ENCODE measurements at regions not wholly inside any gene's neighbourhood (a gene's known extent, or its start where the extent isn't known, plus 50 kb on each side); places are given as distances from the start of the nearest gene placed in this dataset.

DNA sequence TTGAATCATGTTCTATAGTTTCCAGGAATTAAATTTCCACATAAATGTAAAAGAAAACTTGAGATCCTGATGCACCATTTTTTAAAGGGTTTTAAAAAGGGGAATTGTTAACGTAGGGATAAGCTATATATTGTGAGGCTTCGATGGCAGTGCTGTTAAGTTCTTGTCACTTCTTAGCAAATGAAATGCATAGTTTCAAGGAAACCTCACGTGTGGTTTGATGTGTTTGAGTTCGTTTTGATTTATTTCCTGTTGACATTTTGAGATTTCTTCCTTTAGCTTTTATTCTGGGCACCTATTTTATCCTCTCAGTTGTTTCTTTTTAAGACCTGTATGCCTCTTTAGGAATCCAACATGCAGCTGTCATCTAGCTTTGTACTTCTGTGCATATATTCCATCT lies 301.0 kb downstream of the DOCK8 start:
- peaks cover 4% of the 10 kb centered on the region for H3K36me3 Mint-ChIP-seq (ENCODE audit: low read depth)
- TF ChIP-seq, protein P1, sequence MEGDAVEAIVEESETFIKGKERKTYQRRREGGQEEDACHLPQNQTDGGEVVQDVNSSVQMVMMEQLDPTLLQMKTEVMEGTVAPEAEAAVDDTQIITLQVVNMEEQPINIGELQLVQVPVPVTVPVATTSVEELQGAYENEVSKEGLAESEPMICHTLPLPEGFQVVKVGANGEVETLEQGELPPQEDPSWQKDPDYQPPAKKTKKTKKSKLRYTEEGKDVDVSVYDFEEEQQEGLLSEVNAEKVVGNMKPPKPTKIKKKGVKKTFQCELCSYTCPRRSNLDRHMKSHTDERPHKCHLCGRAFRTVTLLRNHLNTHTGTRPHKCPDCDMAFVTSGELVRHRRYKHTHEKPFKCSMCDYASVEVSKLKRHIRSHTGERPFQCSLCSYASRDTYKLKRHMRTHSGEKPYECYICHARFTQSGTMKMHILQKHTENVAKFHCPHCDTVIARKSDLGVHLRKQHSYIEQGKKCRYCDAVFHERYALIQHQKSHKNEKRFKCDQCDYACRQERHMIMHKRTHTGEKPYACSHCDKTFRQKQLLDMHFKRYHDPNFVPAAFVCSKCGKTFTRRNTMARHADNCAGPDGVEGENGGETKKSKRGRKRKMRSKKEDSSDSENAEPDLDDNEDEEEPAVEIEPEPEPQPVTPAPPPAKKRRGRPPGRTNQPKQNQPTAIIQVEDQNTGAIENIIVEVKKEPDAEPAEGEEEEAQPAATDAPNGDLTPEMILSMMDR (IDR thresholded peaks at IDR 0.05): no peak
- H3K9me3 Mint-ChIP-seq: peaks cover 4% of the 10 kb centered on the region
- ChIA-PET POLR2A (no interaction called here), CTCF (interaction anchor here (1.7 kb wide), 1 partner anchor 11 kb away, joined by 5 read pairs; the partner anchor contains the start of gene KANK1)
- DNase-seq: no peak
- H3K27ac Mint-ChIP-seq: no peak overlapping the region
- ATAC-seq: no peak
- no peaks in the 10 kb centered on the region for H3K27me3 Mint-ChIP-seq
- peaks cover 30% of the 10 kb centered on the region for H3K4me1 Mint-ChIP-seq (ENCODE audit: low read depth)
- intact Hi-C loops (cut with micrococcal nuclease): no loop called here
- no peak overlapping the region for H3K4me3 Mint-ChIP-seq

DNA sequence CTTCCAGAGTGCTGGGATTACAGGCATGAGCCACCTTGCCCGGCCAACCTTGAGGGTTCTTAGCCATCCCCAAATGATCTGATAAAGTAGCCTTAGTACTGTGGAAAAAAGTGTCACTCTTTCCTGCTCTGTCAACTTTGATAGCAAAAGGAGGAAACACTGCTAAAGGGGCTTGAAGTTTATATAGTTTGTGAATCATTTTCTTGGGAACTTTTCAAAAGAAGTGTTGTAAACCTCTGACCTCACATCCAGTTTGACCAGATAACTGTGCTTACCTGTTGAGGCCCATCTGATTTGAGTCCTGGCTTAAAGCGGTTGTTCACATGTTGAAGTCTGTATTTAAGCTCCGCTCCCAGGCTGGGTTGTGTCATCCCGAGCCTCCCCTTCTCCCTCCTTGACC lies 303.3 kb downstream of the DOCK8 start:
- Mint-ChIP-seq H3K9me3 (peaks cover 4% of the 10 kb centered on the region), H3K27ac (peak overlapping the region; percentile 6), H3K36me3 (ENCODE audit: low read depth) (peaks cover 4% of the 10 kb centered on the region), H3K27me3 (no peaks in the 10 kb centered on the region), H3K4me1 (ENCODE audit: low read depth) (peaks cover 26% of the 10 kb centered on the region), H3K4me3 (peak overlapping the region; percentile 3)
- ATAC-seq (no peak), DNase-seq (no peak)
- ChIA-PET CTCF (no interaction called here), POLR2A (no interaction called here)
- intact Hi-C loops (cut with micrococcal nuclease): no loop called here
- TF ChIP-seq, protein P1 (IDR thresholded peaks at IDR 0.05): no peak

DNA sequence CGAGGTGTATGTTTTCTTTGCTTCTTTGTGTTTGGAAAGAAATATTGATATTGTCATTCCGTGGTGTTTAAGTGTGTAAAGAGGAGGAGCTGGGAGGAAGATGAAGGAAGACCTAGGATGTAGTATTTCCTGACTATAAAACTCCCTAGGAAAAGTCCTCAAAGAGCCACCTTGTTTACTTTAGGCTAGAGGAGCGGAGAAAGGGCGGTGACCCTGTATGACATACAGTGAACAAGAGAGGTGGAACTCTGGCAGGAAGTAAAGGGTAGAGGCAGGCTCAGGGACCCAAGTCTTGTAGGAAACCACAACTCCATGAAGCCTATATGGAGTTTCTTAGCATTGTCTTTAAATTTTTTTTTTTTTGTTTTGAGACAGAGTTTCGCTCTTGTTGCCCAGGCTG lies 303.9 kb downstream of the DOCK8 start:
- TF ChIP-seq, protein P1 (IDR thresholded peaks at IDR 0.05): no peak
- H3K36me3 Mint-ChIP-seq (ENCODE audit: low read depth): peaks cover 4% of the 10 kb centered on the region
- peak overlapping the region; percentile 3 for H3K4me3 Mint-ChIP-seq
- no peak for DNase-seq
- intact Hi-C loops (cut with micrococcal nuclease): no loop called here
- no peak for ATAC-seq
- H3K27me3 Mint-ChIP-seq: no peaks in the 10 kb centered on the region
- peaks cover 26% of the 10 kb centered on the region for H3K4me1 Mint-ChIP-seq (ENCODE audit: low read depth)
- no peak overlapping the region for H3K27ac Mint-ChIP-seq
- H3K9me3 Mint-ChIP-seq: peaks cover 4% of the 10 kb centered on the region
- ChIA-PET POLR2A (no interaction called here), CTCF (no interaction called here)

DNA sequence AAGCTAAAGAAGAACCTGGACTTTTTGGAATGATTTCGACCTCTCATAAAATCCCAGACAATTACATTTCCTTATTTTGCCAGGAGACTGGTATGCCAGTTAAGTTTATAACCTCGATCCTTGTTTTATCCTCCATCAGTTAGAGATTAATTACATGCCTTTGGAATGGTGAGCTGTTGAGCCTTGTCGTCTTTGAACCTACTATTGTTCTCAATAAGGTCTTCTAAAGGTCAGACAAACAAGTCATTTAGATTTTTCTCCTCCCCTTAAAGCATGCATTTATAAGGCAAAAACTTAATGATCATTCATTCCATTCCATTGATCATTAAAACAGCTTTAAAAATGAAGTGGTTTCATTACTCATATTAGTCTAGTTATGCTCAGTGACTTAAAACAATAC lies 304.9 kb downstream of the DOCK8 start:
- Mint-ChIP-seq H3K27me3 (no peaks in the 10 kb centered on the region), H3K4me1 (ENCODE audit: low read depth) (peaks cover 22% of the 10 kb centered on the region), H3K27ac (no peak overlapping the region), H3K4me3 (no peak overlapping the region), H3K9me3 (no peaks in the 10 kb centered on the region), H3K36me3 (ENCODE audit: low read depth) (no peaks in the 10 kb centered on the region)
- DNase-seq: no peak
- ATAC-seq: no peak
- intact Hi-C loops (cut with micrococcal nuclease): no loop called here
- ChIA-PET POLR2A (interaction anchor here (1.1 kb wide), 1 partner anchor 80 kb away, joined by 6 read pairs; no protein-coding TSS in a partner anchor), CTCF (no interaction called here)
- TF ChIP-seq, protein P1 (IDR thresholded peaks at IDR 0.05): no peak

DNA sequence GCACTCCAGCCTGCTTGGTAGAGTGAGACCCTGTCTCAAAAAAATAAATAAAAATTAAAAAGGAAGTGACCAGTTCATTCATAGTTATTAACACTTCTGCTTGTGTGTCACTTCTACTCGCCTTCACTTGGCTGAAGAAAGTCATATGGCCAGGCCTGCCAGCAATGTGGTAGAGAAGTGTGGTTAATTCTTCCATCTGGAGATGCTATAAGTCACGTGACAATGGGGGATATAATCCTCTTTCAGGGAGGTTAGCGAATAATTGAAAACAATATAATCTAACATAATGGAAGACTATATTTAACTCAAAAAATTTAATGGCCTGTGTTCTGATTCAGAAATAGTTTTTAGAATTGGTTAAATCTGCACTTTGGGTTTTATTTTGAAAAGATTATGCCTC lies 305.6 kb downstream of the DOCK8 start:
- Mint-ChIP-seq H3K4me3 (no peak overlapping the region), H3K27ac (no peak overlapping the region), H3K4me1 (ENCODE audit: low read depth) (peaks cover 18% of the 10 kb centered on the region), H3K9me3 (no peaks in the 10 kb centered on the region), H3K36me3 (ENCODE audit: low read depth) (no peaks in the 10 kb centered on the region), H3K27me3 (no peaks in the 10 kb centered on the region)
- TF ChIP-seq, protein P1 (IDR thresholded peaks at IDR 0.05): no peak
- ChIA-PET POLR2A (no interaction called here), CTCF (no interaction called here)
- ATAC-seq (no peak), DNase-seq (no peak)
- intact Hi-C loops (cut with micrococcal nuclease): no loop called here

Measured in activated CD8-positive, alpha-beta T cell treated with anti-CD3 and anti-CD28 coated beads for 36 hours (primary cell).